Cerebellar nuclear complex (tissue), 1 donor: ENCODE measurements at regions not wholly inside any gene's neighbourhood (a gene's known extent, or its start where the extent isn't known, plus 50 kb on each side); places are given as distances from the start of the nearest gene placed in this dataset.

Experiments
- DNase-seq, 2 experiments: peaks; one replicate each; lab custom pipeline; 2025; lab: John Stamatoyannopoulos, UW

DNA sequence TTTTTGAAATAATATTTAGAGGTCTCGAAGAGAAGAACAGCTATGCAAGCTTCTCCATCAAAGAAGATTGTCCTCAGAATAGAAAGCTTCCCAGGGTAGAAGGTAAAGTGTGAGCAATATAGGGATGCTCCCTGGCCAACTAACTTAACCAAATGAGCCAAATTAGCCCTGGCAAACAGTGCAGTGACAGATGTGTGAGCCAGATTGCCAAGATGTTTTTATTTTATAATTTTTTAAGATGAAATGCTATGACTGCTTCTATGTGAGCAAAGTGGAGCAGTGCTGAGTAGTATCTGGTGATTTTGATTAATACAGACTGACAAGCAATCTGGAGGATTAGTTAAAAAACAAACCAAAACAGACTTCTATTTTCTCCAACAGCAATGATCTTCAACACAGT is 202.1 kb downstream of the NOVA1 start:
- DNase-seq: peak in 1 of 2 experiments; percentile 37

DNA sequence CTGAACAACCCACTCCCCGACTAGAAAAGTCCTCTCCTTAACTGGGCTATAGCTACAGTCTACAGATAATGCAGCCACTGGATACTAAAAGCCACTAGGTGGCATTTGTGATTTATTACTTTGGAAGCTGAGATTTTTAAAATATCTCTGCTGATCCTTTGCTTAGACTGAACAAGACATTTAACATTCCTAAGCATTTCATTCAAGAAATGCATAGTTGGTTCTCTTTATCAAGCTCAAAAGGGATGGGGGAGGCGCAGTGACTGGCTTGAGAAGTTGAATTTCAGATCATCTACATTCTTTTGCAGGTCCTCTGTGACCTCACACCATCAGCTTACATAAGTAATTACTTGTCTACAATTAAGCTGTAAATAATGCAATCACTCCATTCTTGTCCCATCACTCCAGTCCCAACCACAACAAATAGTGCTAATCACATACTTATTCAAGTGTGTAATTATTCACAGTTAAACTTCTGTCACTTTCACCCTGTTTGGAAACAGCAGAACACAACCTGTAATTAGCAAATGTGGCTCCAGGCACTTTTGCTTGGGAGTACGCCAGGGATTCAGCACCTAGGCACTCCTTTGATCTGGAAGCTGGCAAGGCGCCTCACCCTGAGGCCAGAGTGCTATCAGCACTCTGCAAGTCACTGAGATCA is 203.6 kb downstream of the NOVA1 start:
- DNase-seq: peak in 1 of 2 experiments; percentile 43

DNA sequence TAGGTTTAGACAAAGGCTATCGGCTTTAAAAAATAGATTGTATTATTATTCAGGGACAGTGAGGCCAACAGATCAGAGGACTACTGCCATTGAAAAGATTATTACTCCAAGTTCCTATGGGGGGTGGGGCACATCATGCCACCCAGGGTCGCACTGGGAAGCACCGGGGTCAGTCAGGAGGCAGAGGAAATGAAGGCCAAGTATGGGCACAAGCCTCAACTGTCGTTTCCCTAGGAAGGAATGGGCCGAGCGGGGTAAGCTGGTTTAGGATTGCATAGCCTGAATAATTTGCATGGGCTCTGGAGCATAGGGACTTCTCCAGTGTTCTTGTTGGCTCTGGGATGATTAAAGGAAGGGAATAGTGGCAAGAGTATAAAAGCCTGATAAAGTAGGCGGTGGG is 205.3 kb downstream of the NOVA1 start:
- DNase-seq: no peak

GRCh38 chr14:26389646-26390508 is 208.0 kb downstream of the NOVA1 start:
- DNase-seq: no peak

- no peak for DNase-seq
Measured at GRCh38 chr14:26385310-26385709, 212.5 kb downstream of the NOVA1 start.

- DNase-seq: no peak
Measured at GRCh38 chr14:26382901-26383685, 214.7 kb downstream of the NOVA1 start.

DNA sequence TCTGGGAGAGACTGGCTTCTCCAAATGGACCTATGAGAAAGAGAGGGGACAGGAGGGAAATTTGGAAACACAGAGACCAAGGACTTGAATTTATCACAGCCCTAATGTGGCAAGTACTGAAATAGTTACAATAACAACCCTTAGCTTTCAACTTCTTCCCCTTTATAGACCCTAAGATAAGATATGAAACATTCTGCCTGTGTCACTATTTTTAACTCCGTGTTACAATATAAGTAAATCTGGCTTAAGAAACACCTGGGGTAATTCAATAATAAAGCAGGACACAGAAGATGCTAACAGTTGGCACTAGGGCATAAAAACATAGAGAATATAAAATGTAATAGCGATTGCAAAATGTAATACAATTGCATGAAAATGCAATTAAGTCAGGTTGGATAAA is 216.4 kb downstream of the NOVA1 start:
- no peak for DNase-seq

DNA sequence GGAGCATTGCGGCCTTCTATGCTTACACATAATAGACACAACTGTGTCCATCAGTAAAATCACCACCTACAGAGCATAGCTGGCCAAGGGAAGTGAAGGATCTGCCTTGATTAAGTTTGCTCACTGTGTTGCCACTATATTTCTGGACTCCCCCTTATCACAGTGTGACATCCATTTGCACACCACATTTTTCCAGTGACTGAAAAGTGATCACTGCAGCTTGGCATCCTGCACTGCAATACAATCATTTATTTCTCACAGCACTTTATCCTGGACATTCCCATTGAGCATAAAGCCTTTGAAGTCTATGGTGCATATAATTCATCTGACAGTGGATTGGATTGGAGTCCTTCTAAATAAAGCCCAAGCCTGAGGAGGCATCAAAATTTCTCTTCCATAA is 217.2 kb downstream of the NOVA1 start:
- DNase-seq: no peak

- DNase-seq: no peak
Measured at GRCh38 chr14:26379951-26380350, 217.9 kb downstream of the NOVA1 start.

- no peak for DNase-seq
Measured at GRCh38 chr14:26377150-26377549, 220.7 kb downstream of the NOVA1 start.

DNA sequence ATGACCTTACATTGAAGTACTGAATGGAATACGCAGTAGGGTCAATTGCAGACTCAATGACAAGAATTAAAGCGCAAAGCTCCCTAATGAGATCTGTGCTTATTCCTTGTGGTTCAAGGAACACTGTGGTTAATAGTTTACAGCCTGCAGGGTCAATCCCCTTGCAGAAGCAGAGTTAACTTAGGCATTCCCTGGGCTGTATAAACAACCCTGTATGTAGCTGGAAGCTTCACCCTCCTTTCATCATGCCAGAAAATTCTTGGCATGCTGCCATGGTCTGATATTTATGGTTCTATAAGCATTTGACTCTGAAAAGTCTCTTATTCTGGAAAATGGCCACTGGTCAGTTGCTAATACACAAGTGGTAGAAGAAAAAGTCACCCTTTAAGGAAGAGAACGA is 227.7 kb downstream of the NOVA1 start:
- DNase-seq: no peak

DNA sequence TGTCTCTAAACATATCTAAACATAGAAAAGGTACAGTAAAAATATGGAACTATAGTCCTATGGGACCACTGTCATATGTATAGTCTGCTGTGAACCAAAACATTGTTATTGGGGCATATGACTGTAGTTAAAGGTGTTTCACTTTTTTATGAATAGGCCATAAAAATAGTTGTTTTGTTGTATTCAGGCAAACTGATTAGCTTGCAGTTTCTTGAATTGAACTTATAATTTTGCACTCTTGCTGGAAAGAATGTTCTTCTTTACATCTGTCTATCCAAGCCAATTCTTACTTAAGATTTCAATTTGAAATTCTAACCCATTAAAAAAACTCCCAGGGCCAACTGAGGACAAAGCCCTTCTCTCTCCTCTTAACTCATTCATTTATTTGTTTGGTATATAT is 234.1 kb downstream of the NOVA1 start:
- DNase-seq: no peak

DNA sequence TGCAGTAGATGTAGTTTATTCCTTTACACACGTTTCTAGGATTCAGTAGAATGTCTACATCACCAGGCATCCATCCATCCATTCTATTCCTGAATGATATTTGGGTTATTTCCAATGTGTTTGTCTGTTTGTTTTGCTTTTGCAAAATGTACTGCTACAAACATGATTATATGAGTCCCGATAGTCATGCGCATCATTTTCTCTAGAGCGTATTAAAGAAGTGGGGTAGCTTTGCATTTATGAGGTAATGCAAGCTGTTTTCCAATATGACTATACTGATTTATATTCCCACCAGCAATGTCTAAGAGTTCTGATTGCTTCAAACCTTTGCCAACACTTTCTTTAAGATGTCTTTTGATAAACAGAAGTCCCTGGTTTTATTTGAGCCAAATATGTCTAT is 253.2 kb downstream of the NOVA1 start:
- DNase-seq: no peak

- no peak for DNase-seq
Measured at GRCh38 chr14:26339381-26339780, 258.5 kb downstream of the NOVA1 start.

GRCh38 chr14:26338231-26338630 is 259.6 kb downstream of the NOVA1 start:
- DNase-seq: no peak

- DNase-seq: no peak
Measured at GRCh38 chr14:26334288-26334687, 263.5 kb downstream of the NOVA1 start.

DNA sequence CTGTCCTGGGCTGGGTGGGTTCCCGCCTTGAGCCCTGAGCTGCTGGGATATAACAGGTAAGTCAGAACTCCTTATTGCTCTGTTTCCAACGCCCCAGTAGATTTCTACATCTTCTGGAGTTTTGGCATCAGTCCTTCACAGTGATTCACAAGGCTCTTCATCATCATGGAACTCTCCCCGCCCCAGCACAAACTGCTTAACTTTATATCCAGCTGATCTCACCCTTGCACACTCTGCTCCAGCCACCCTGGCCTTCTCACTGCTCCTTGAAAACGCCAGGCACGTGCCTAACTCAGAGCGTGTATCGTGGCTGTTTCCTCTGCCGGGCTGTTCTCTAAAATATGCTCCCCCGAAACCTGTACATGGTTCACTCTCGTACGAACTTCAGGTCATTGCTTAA is 264.9 kb downstream of the NOVA1 start:
- no peak for DNase-seq

- no peak for DNase-seq
Measured at GRCh38 chr14:26330982-26331381, 266.9 kb downstream of the NOVA1 start.

GRCh38 chr14:26328791-26329190 is 269.0 kb downstream of the NOVA1 start:
- no peak for DNase-seq

DNA sequence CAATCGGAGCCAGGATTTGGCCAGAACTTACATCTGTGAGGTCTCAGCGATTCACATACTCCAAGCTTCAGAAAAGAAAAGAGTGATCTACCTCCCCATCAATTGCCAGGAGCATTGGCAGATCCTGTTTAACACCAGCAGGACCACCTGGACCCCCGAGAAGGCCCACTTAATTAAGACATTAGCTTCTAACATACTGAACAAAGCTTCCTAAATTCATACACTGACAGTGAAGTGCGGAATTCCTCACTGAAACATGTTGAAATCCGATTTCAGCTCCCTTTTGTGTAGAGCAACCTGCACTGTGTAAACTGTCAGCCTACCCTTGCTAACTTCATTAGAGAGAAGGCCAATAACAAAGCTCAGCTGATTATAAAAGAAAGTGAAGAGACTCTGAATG is 274.0 kb downstream of the NOVA1 start:
- no peak for DNase-seq

- DNase-seq: no peak
Measured at GRCh38 chr14:26320886-26321285, 276.9 kb downstream of the NOVA1 start.

DNA sequence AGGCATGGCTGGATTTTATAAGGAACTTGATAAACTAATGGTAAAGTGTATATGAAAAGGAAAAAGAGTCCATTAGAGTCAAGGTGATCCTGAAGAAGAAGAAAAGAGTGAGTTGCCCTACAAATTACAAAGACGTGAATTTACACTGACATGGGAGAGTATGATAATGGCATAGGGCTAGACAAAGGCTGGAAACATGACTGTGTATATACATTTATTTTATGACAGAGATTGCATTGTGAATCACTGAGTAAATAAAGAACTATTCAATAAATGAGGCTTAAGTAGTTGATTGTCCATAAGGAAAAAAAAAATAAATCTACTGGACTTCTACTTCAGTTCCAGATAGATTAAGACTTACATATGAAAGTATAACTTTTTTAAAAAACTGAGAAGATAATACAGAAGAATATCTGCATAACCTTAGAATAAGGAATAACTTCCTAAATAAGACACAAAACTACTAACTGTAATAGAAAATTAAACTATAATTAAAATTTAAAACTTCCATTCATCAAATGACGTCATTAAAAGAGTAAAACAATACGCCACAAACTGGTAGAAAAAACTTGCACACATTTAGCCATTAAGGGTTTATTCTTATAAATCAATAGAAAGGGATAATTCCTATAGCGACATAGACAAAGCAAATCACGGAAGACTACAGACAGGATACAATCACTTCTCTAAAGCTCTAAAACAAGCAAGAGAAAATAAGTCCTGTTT is 278.5 kb downstream of the NOVA1 start:
- no peak for DNase-seq
